ENCODE measurements at regions not wholly inside any gene's neighbourhood (a gene's known extent, or its start where the extent isn't known, plus 50 kb on each side); places are given as distances from the start of the nearest gene placed in this dataset.
"Not testable (repeated sequence)": the region's sequence is repeated elsewhere in the genome, so short reads cannot be mapped to it uniquely, and the experiment has no call there.

GRCh38 chr1:66460776-66461175 is 73.2 kb upstream of the SGIP1 start:
- DNase-seq (ENCODE audit: low read depth in 2 of 2): no peak

GRCh38 chr1:66462313-66462712 is 71.6 kb upstream of the SGIP1 start:
- DNase-seq (ENCODE audit: low read depth in 2 of 2): no peak

GRCh38 chr1:66464351-66464750 is 69.6 kb upstream of the SGIP1 start:
- no peak for DNase-seq (ENCODE audit: low read depth in 2 of 2)

GRCh38 chr1:66464802-66465201 is 69.2 kb upstream of the SGIP1 start:
- no peak for DNase-seq (ENCODE audit: low read depth in 2 of 2)

GRCh38 chr1:66466695-66467094 is 67.3 kb upstream of the SGIP1 start:
- DNase-seq (ENCODE audit: low read depth in 2 of 2): not testable (repeated sequence)

GRCh38 chr1:66468722-66469121 is 65.2 kb upstream of the SGIP1 start:
- no peak for DNase-seq (ENCODE audit: low read depth in 2 of 2)

GRCh38 chr1:66475940-66476339 is 58.0 kb upstream of the SGIP1 start:
- DNase-seq (ENCODE audit: low read depth in 2 of 2): no peak

GRCh38 chr1:66476774-66477173 is 57.2 kb upstream of the SGIP1 start:
- DNase-seq (ENCODE audit: low read depth in 2 of 2): no peak

- no peak for DNase-seq (ENCODE audit: low read depth in 2 of 2)
Measured at GRCh38 chr1:66478116-66478515, 55.8 kb upstream of the SGIP1 start.

GRCh38 chr1:66480162-66480561 is 53.8 kb upstream of the SGIP1 start:
- DNase-seq (ENCODE audit: low read depth in 2 of 2): no peak

GRCh38 chr1:66481215-66481614 is 52.7 kb upstream of the SGIP1 start:
- not testable (repeated sequence) for DNase-seq (ENCODE audit: low read depth in 2 of 2)
